ENCODE measurements at regions not wholly inside any gene's neighbourhood (a gene's known extent, or its start where the extent isn't known, plus 50 kb on each side); places are given as distances from the start of the nearest gene placed in this dataset.

GRCh38 chr3:145294572-145294971, 866.4 kb downstream of the PLOD2 start:
- TF ChIP-seq CEBPB (IDR thresholded peaks at IDR 0.05) (no peak), EGR1 (IDR thresholded peaks at IDR 0.05) (no peak), RAD21 (IDR thresholded peaks at IDR 0.05; ENCODE audit: low read depth) (no peak), ZBTB7A (IDR thresholded peaks at IDR 0.05; ENCODE audit: low read depth) (no peak), FOXM1 (IDR thresholded peaks at IDR 0.05; ENCODE audit: borderline replicate concordance, low read depth) (no peak), TAF1 (IDR thresholded peaks at IDR 0.05; ENCODE audit: low read depth) (no peak), TEAD4 (IDR thresholded peaks at IDR 0.05) (no peak), TCF12 (IDR thresholded peaks at IDR 0.05; ENCODE audit: low read depth) (no peak), EP300 (IDR thresholded peaks at IDR 0.05; ENCODE audit: borderline replicate concordance) (no peak), REST (IDR thresholded peaks at IDR 0.05; ENCODE audit: low read depth) (no peak), YY1 (IDR thresholded peaks at IDR 0.05; ENCODE audit: low read depth) (no peak), MAX (IDR thresholded peaks at IDR 0.05) (no peak), CREB1 (IDR thresholded peaks at IDR 0.05; ENCODE audit: low read depth) (no peak), NFIC (IDR thresholded peaks at IDR 0.05) (no peak)
- TF ChIP-seq, protein P1, sequence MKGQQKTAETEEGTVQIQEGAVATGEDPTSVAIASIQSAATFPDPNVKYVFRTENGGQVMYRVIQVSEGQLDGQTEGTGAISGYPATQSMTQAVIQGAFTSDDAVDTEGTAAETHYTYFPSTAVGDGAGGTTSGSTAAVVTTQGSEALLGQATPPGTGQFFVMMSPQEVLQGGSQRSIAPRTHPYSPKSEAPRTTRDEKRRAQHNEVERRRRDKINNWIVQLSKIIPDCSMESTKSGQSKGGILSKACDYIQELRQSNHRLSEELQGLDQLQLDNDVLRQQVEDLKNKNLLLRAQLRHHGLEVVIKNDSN (IDR thresholded peaks at IDR 0.05), result no peak

GRCh38 chr3:145307272-145307671, 853.7 kb downstream of the PLOD2 start:
- TF ChIP-seq ZBTB7A (IDR thresholded peaks at IDR 0.05; ENCODE audit: low read depth) (no peak), EP300 (IDR thresholded peaks at IDR 0.05; ENCODE audit: borderline replicate concordance) (no peak), TAF1 (IDR thresholded peaks at IDR 0.05; ENCODE audit: low read depth) (no peak), FOXM1 (IDR thresholded peaks at IDR 0.05; ENCODE audit: borderline replicate concordance, low read depth) (no peak), CEBPB (IDR thresholded peaks at IDR 0.05) (no peak), CREB1 (IDR thresholded peaks at IDR 0.05; ENCODE audit: low read depth) (no peak), TCF12 (IDR thresholded peaks at IDR 0.05; ENCODE audit: low read depth) (no peak), TEAD4 (IDR thresholded peaks at IDR 0.05) (no peak), MAX (IDR thresholded peaks at IDR 0.05) (no peak), YY1 (IDR thresholded peaks at IDR 0.05; ENCODE audit: low read depth) (no peak), RAD21 (IDR thresholded peaks at IDR 0.05; ENCODE audit: low read depth) (no peak), EGR1 (IDR thresholded peaks at IDR 0.05) (no peak), REST (IDR thresholded peaks at IDR 0.05; ENCODE audit: low read depth) (no peak)
- TF ChIP-seq, protein P1 (IDR thresholded peaks at IDR 0.05), result no peak

- TF ChIP-seq REST (IDR thresholded peaks at IDR 0.05; ENCODE audit: low read depth) (no peak), CEBPB (IDR thresholded peaks at IDR 0.05) (no peak), EP300 (IDR thresholded peaks at IDR 0.05; ENCODE audit: borderline replicate concordance) (no peak), YY1 (IDR thresholded peaks at IDR 0.05; ENCODE audit: low read depth) (no peak), ZBTB7A (IDR thresholded peaks at IDR 0.05; ENCODE audit: low read depth) (no peak), MAX (IDR thresholded peaks at IDR 0.05) (no peak), CREB1 (IDR thresholded peaks at IDR 0.05; ENCODE audit: low read depth) (no peak), TCF12 (IDR thresholded peaks at IDR 0.05; ENCODE audit: low read depth) (no peak)
Measured at GRCh38 chr3:145313751-145314150, 847.2 kb downstream of the PLOD2 start.

- TF ChIP-seq REST (IDR thresholded peaks at IDR 0.05; ENCODE audit: low read depth) (no peak), NFIC (IDR thresholded peaks at IDR 0.05) (no peak), ZBTB7A (IDR thresholded peaks at IDR 0.05; ENCODE audit: low read depth) (no peak), RAD21 (IDR thresholded peaks at IDR 0.05; ENCODE audit: low read depth) (no peak), TCF12 (IDR thresholded peaks at IDR 0.05; ENCODE audit: low read depth) (no peak), TEAD4 (IDR thresholded peaks at IDR 0.05) (no peak)
Measured at GRCh38 chr3:145326666-145327065, 834.3 kb downstream of the PLOD2 start.
